ENCODE measurements at regions not wholly inside any gene's neighbourhood (a gene's known extent, or its start where the extent isn't known, plus 50 kb on each side); places are given as distances from the start of the nearest gene placed in this dataset.
"Not testable (repeated sequence)": the region's sequence is repeated elsewhere in the genome, so short reads cannot be mapped to it uniquely, and the experiment has no call there.

GRCh38 chr3:5035113-5035512, 55.9 kb downstream of the BHLHE40 start:
- DNase-seq (ENCODE audit: low read depth), result no peak

- no peak for DNase-seq (ENCODE audit: low read depth)
Measured at GRCh38 chr3:5035692-5036391, 56.6 kb downstream of the BHLHE40 start.

- no peak for DNase-seq (ENCODE audit: low read depth)
Measured at GRCh38 chr3:5036392-5036766, 57.1 kb downstream of the BHLHE40 start.

DNA sequence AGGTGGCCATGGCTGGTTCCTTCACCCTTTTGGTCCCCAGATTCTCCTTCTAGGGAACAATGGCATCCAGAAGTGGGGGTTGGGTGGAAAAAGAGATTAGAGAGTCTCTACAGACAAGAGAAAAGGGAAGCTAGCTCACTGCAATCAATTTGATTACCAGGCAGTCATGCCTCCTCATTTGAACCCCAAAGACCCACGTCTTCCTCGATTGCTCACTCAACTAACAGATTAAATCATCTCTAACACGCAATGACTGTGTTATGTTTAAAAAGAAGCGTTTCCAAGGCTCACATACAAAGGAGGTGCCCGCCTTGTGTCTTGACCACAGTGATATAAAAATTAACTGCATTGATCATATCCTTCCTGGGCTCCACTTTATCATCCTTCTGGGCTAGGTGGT, 57.6 kb downstream of the BHLHE40 start:
- DNase-seq (ENCODE audit: low read depth), result no peak

- no peak for DNase-seq (ENCODE audit: low read depth)
Measured at GRCh38 chr3:5039585-5039984, 60.3 kb downstream of the BHLHE40 start.

DNA sequence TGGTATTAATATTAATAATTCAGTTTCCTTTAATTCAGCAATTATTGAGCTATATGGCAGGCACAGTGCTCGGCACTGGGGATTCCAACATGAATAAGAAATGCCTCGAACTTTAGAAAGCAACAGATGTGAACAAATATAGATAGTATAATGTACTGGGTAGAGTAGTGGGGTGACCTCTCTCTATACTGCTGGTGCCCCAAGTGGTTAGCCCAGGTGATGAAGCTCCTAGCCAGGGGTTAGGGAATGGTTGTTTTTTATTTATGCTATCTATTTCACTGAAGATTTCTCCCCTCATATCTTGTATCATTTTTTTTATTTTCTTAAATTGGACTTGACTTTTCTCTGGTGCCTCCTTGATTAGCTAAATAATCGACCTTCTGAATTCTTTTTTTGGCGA, 62.1 kb downstream of the BHLHE40 start:
- no peak for DNase-seq (ENCODE audit: low read depth)

DNA sequence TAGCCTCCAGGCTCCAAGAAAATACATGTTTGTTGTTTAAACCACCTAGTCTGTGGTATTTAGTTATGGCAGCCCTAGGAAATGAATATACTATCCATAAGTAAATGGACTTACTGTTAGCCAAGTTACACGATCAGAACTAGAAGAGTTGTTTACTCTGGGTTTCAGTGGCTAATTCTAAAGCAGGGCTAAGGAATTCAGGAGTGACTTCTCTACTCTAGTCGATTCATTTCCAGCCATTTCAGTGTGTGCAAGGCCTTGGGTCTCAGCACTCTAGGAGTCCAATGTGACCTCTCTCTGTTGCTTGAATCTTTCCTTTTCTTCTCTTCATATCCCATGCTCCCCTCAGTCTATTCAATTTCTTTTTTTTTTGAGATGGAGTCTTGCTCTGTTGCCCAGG, 66.7 kb downstream of the BHLHE40 start:
- no peak for DNase-seq (ENCODE audit: low read depth)

- no peak for DNase-seq (ENCODE audit: low read depth)
Measured at GRCh38 chr3:5047764-5048419, 68.7 kb downstream of the BHLHE40 start.

GRCh38 chr3:5051772-5052171, 70.3 kb upstream of the ARL8B start:
- no peak for DNase-seq (ENCODE audit: low read depth)

GRCh38 chr3:5052247-5052646, 69.8 kb upstream of the ARL8B start:
- DNase-seq (ENCODE audit: low read depth), result no peak

- no peak for DNase-seq (ENCODE audit: low read depth)
Measured at GRCh38 chr3:5053021-5053831, 68.9 kb upstream of the ARL8B start.

- no peak for DNase-seq (ENCODE audit: low read depth)
Measured at GRCh38 chr3:5054098-5054497, 68.0 kb upstream of the ARL8B start.

DNA sequence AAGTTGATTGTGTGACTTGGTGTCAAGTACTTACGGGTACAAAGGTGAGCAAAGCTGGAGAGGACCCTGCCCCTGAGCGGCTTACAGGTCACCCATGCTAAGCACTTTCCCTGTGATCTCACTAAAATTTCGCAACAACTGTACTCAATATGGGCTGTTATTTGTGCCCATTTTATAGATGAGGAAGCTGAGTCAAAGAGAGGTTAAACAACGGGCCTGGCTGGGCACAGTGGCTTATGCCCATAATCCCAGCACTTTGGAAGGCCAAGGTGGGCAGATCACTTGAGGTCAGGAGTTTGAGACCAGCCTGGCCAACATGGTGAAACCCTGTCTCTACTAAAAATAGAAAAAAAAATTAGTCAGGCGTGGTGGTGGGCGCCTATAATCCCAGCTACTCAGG, 67.5 kb upstream of the ARL8B start:
- not testable (repeated sequence) for DNase-seq (ENCODE audit: low read depth)

DNA sequence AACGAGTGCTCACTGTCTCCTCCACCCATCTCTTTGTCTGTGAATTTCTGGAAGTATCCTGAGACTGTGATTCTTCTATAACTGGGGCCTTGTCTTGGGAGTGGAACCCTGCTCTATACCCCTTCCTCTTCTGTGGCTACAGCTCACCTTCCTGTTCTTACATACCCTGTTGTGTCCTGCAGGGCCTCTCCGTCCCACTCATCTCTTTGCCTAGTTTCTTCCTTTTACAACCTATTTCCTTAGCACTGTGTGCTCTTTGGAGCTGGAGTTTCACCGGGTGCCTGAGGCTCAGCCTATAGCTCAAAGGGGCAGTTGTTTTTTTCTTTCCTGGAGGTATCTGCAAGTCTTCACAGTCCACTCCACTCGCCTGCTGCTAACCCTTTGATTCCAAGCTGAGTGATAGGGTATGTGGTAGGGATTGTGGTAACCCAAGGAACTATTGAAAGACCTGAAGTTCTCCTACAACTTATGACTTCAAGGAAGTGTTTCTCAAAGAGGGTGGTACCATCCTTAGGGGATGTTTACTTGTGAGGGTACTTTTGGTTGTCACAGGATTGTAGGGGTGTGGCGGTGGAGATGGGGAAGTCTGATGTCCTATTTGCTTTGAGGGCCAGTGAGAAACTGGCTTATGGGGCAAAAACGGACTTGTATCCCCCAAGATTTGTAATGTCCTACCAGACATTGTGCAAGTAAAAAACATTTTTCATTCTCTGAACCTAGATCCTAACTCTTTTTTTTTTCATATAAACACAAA, 66.6 kb upstream of the ARL8B start:
- no peak for DNase-seq (ENCODE audit: low read depth)

- no peak for DNase-seq (ENCODE audit: low read depth)
Measured at GRCh38 chr3:5056111-5056391, 66.0 kb upstream of the ARL8B start.

GRCh38 chr3:5057272-5057671, 64.8 kb upstream of the ARL8B start:
- DNase-seq (ENCODE audit: low read depth), result no peak

GRCh38 chr3:5057857-5058324, 64.2 kb upstream of the ARL8B start:
- DNase-seq (ENCODE audit: low read depth), result peak; percentile 61

GRCh38 chr3:5058471-5058951, 63.6 kb upstream of the ARL8B start:
- no peak for DNase-seq (ENCODE audit: low read depth)

DNA sequence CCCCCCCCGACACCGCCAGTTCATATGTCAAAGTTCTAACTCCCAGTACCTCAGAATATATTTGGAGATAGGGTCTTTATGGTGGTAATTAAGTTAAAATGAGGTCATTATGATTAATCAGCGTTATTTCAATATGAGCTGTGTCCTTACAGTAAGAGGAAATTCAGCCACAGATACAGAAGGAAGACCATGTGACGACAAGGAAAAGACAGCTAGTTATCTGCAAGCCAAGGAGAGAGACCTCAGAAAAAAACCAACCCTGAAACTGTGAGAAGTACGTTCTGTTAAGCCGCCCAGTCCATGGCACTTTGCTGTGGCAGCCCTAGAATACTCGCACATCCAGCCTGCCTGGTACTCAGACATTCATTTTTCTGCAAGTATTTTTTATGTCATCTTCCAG, 62.3 kb upstream of the ARL8B start:
- no peak for DNase-seq (ENCODE audit: low read depth)

DNA sequence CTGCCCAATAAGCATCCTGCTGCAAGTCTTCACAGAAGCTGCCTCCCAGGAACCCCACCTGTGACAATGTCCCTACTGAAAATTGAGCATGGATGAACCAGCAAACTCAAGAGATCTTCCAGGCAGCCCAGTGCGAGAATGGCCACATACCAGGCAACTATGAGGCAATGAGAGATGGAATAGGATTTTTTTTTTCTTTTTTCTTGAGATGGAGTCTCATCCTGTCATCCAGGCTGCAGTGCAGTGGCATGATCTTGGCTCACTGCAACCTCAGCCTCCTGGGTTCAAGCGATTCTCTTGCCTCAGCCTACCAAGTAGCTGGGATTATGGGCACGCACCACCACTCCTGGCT, 60.9 kb upstream of the ARL8B start:
- DNase-seq (ENCODE audit: low read depth), result no peak

DNA sequence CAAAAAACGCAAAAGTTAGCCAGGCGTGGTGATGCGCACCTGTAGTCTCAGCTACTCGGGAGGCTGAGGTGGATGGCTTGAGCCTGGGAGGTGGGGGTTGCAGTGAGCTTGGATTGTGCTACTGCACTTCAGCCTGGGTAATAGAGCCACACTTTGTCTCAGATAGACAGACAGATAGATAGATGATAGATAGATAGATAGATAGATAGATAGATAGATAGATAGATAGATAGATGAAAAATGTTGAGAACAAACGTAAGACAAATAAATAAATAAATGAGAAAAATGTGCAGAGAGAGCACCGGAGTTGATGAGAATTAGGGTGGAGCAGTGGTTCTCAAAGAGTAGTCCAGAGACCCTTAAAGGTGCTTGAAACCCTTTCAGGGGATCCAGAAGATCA, 58.4 kb upstream of the ARL8B start:
- no peak for DNase-seq (ENCODE audit: low read depth)

GRCh38 chr3:5068531-5069050, 53.5 kb upstream of the ARL8B start:
- no peak for DNase-seq (ENCODE audit: low read depth)

Measured in activated gamma-delta T cell treated with anti-CD3 and anti-CD28 coated beads, Interleukin-2, amount 50 U/mL, for 16 hours (primary cell).